ENCODE measurements at regions not wholly inside any gene's neighbourhood (a gene's known extent, or its start where the extent isn't known, plus 50 kb on each side); places are given as distances from the start of the nearest gene placed in this dataset.
A peak's percentile ranks its signal among the peaks of the same experiment; 100 is the strongest.

- TF ChIP-seq PML (IDR thresholded peaks at IDR 0.05; ENCODE audit: low read length), result no peak
- no peak for TF ChIP-seq CBX3 (IDR thresholded peaks at IDR 0.05; ENCODE audit: borderline replicate concordance, low read depth)
- TF ChIP-seq RELB (IDR thresholded peaks at IDR 0.05; ENCODE audit: low read depth), result peak; percentile 57; the same call in 1 of the 2 replicates
- TF ChIP-seq, protein P1, sequence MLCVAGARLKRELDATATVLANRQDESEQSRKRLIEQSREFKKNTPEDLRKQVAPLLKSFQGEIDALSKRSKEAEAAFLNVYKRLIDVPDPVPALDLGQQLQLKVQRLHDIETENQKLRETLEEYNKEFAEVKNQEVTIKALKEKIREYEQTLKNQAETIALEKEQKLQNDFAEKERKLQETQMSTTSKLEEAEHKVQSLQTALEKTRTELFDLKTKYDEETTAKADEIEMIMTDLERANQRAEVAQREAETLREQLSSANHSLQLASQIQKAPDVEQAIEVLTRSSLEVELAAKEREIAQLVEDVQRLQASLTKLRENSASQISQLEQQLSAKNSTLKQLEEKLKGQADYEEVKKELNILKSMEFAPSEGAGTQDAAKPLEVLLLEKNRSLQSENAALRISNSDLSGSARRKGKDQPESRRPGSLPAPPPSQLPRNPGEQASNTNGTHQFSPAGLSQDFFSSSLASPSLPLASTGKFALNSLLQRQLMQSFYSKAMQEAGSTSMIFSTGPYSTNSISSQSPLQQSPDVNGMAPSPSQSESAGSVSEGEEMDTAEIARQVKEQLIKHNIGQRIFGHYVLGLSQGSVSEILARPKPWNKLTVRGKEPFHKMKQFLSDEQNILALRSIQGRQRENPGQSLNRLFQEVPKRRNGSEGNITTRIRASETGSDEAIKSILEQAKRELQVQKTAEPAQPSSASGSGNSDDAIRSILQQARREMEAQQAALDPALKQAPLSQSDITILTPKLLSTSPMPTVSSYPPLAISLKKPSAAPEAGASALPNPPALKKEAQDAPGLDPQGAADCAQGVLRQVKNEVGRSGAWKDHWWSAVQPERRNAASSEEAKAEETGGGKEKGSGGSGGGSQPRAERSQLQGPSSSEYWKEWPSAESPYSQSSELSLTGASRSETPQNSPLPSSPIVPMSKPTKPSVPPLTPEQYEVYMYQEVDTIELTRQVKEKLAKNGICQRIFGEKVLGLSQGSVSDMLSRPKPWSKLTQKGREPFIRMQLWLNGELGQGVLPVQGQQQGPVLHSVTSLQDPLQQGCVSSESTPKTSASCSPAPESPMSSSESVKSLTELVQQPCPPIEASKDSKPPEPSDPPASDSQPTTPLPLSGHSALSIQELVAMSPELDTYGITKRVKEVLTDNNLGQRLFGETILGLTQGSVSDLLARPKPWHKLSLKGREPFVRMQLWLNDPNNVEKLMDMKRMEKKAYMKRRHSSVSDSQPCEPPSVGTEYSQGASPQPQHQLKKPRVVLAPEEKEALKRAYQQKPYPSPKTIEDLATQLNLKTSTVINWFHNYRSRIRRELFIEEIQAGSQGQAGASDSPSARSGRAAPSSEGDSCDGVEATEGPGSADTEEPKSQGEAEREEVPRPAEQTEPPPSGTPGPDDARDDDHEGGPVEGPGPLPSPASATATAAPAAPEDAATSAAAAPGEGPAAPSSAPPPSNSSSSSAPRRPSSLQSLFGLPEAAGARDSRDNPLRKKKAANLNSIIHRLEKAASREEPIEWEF (IDR thresholded peaks at IDR 0.05; ENCODE audit: insufficient replicate concordance, low read depth, low read length), result no peak
- no peak for TF ChIP-seq SRF (IDR thresholded peaks at IDR 0.05; ENCODE audit: low read depth in 2 of 2, low read length in 2 of 2)
- TF ChIP-seq ATF7 (IDR thresholded peaks at IDR 0.05; ENCODE audit: low read depth), result 0 out of 2 replicates have a peak, but pooled peaks have one; percentile 9
- TF ChIP-seq RUNX3 (IDR thresholded peaks at IDR 0.05; ENCODE audit: low read length), result no peak
- TF ChIP-seq BACH1 (IDR thresholded peaks at IDR 0.05; ENCODE audit: borderline replicate concordance), result no peak
- peak; percentile 5; the same call in 1 of the 2 replicates for TF ChIP-seq SMC3 (IDR thresholded peaks at IDR 0.05; ENCODE audit: borderline replicate concordance, low read length)
- no peak for TF ChIP-seq CBX5 (IDR thresholded peaks at IDR 0.05; ENCODE audit: low read depth)
- TF ChIP-seq, protein P2, sequence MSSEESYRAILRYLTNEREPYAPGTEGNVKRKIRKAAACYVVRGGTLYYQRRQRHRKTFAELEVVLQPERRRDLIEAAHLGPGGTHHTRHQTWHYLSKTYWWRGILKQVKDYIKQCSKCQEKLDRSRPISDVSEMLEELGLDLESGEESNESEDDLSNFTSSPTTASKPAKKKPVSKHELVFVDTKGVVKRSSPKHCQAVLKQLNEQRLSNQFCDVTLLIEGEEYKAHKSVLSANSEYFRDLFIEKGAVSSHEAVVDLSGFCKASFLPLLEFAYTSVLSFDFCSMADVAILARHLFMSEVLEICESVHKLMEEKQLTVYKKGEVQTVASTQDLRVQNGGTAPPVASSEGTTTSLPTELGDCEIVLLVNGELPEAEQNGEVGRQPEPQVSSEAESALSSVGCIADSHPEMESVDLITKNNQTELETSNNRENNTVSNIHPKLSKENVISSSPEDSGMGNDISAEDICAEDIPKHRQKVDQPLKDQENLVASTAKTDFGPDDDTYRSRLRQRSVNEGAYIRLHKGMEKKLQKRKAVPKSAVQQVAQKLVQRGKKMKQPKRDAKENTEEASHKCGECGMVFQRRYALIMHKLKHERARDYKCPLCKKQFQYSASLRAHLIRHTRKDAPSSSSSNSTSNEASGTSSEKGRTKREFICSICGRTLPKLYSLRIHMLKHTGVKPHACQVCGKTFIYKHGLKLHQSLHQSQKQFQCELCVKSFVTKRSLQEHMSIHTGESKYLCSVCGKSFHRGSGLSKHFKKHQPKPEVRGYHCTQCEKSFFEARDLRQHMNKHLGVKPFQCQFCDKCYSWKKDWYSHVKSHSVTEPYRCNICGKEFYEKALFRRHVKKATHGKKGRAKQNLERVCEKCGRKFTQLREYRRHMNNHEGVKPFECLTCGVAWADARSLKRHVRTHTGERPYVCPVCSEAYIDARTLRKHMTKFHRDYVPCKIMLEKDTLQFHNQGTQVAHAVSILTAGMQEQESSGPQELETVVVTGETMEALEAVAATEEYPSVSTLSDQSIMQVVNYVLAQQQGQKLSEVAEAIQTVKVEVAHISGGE (CRISPR knock-in tag; IDR thresholded peaks at IDR 0.05), result no peak
- no peak for TF ChIP-seq JUNB (IDR thresholded peaks at IDR 0.05)
- no peak for TF ChIP-seq POLR2AphosphoS2 (IDR thresholded peaks at IDR 0.05; ENCODE audit: low read depth, low read length)
- TF ChIP-seq, protein P3, sequence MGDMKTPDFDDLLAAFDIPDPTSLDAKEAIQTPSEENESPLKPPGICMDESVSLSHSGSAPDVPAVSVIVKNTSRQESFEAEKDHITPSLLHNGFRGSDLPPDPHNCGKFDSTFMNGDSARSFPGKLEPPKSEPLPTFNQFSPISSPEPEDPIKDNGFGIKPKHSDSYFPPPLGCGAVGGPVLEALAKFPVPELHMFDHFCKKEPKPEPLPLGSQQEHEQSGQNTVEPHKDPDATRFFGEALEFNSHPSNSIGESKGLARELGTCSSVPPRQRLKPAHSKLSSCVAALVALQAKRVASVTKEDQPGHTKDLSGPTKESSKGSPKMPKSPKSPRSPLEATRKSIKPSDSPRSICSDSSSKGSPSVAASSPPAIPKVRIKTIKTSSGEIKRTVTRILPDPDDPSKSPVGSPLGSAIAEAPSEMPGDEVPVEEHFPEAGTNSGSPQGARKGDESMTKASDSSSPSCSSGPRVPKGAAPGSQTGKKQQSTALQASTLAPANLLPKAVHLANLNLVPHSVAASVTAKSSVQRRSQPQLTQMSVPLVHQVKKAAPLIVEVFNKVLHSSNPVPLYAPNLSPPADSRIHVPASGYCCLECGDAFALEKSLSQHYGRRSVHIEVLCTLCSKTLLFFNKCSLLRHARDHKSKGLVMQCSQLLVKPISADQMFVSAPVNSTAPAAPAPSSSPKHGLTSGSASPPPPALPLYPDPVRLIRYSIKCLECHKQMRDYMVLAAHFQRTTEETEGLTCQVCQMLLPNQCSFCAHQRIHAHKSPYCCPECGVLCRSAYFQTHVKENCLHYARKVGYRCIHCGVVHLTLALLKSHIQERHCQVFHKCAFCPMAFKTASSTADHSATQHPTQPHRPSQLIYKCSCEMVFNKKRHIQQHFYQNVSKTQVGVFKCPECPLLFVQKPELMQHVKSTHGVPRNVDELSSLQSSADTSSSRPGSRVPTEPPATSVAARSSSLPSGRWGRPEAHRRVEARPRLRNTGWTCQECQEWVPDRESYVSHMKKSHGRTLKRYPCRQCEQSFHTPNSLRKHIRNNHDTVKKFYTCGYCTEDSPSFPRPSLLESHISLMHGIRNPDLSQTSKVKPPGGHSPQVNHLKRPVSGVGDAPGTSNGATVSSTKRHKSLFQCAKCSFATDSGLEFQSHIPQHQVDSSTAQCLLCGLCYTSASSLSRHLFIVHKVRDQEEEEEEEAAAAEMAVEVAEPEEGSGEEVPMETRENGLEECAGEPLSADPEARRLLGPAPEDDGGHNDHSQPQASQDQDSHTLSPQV (IDR thresholded peaks at IDR 0.05), result no peak
- TF ChIP-seq CHD2 (IDR thresholded peaks at IDR 0.05; ENCODE audit: borderline replicate concordance, low read depth, low read length), result 0 out of 2 replicates have a peak, but pooled peaks have one; percentile 41
Measured at GRCh38 chr2:136281281-136282114, 163.5 kb upstream of the CXCR4 start (continued).

Data from GM12878 (cell line).